Bone marrow (tissue), 2 donors: ENCODE measurements at regions not wholly inside any gene's neighbourhood (a gene's known extent, or its start where the extent isn't known, plus 50 kb on each side); places are given as distances from the start of the nearest gene placed in this dataset.

Experiments used
- DNase-seq, 2 donors: peaks; one replicate each; lab custom pipeline; 2025; lab: John Stamatoyannopoulos, UW

DNA sequence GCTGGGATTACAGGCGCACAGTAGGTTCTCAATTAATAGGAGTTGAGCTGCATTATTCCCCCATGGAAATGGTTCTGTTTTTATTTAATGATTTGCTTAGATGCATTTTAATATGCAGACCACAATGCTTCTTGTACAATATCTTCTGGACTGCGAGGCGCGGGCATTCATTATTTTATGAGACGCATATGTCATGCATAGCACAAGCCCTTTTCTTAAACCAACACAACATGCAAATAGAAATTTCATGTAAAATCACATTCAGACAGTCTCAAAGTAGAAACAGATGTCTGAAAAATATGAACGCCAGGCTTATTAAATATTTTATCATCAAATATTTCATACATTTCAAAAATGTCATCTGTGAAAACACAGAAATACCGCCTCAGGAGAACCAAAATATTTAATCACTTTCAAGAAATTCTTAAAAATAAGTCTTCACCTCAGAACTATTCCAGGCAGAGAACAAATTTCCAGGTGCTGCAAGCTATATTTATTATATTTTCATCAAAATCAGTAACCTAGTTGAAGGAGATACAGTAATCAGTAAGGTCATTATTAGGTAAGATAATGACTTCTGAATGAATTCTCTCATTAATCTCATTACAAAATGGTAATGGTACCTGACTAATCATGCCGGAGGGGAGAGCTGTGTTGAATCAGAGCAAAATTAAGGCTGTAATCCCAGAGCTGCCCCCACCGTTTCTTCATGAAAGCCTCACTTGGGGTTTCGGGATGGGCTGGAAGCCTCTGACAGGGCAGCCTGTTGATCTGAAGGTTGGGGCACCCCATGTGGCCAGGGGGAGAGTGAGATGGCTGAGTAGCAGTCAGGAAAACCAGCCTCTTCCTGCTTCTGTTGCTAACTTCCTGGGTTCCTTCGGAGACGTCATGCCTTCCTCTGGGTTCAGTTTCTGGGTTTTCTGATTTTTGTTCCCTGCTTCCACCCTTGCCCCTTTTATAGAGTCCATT is 133.9 kb upstream of the ZNF618 start:
- DNase-seq, result no peak

- no peak for DNase-seq
Observed at GRCh38 chr9:113742878-113743277, 133.2 kb upstream of the ZNF618 start.

- DNase-seq, result no peak
Observed at GRCh38 chr9:113746486-113746885, 129.6 kb upstream of the ZNF618 start.

GRCh38 chr9:113748135-113748534 is 128.0 kb upstream of the ZNF618 start:
- no peak for DNase-seq

DNA sequence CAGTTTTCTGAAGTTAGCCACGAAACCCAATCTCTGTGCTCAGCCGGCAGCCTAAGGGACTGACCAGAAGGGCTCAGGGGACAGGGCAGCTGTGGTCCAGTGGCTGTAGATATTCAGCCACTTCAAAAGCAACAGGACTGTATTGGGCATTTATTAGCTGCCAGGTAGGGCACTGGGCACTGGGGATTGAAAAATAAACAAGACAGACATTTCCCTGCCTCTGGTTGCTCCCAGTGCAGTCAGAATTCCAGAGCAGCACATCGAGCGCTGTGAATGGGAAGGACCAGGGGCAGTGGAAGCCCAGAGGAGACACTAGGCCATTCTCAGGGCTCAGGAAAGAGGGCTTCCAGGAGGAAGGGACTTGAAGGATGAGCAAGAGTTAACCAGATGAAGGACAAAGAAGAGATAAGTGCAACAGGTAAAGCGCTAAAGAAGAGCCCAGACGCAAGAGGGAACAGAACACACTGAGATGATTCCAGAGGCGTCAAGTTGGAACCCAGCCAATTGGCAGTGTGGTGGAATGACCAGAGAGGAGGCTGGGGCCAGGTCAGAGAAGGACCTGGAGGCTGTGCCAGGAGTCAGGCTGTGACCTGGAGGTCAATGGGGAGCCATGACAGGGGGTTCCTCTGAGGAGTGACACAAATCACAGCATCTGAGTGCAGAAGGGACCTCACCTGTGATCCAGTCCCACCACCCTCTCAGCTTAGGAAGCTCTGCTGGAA is 122.5 kb upstream of the ZNF618 start:
- DNase-seq, result no peak

- no peak for DNase-seq
Observed at GRCh38 chr9:113754739-113755138, 121.4 kb upstream of the ZNF618 start.

GRCh38 chr9:113755433-113755832 is 120.7 kb upstream of the ZNF618 start:
- DNase-seq, result no peak

DNA sequence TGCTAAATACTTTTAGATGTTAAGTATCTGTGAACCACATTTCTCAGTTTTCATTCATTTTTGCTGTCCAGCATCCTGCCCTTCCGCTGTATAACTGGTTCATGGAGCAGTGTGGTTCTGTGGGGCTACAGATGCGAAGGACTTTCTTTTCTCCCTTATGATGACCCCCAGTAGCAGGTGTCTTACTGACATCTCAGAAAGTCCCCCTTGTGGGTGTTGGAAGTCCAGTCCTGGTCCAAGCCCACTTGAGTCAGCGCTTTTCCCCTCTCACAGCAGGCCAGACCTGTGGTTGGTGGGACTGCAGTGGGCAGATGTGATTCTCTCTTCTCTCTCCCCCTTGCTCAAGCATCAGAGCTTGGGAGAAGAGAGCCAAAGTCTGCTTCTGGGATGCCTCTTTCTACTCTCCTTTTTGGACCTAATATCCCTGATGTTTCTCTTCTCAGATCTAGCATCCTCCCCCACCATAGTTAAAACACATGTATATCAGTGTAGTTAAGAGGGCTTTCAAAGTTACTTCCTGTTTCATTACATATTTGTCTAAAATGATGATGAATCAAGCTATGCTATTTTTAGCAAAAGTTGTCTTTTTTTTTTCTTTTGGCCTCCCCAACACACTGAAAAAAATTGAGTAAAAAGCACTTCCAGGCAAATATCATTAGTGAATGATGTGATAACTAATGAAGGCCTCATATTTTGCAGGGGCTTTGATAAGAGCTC is 119.5 kb upstream of the ZNF618 start:
- DNase-seq, result no peak

- no peak for DNase-seq
Observed at GRCh38 chr9:113763429-113763828, 112.7 kb upstream of the ZNF618 start.

- no peak for DNase-seq
Observed at GRCh38 chr9:113764572-113764971, 111.5 kb upstream of the ZNF618 start.

DNA sequence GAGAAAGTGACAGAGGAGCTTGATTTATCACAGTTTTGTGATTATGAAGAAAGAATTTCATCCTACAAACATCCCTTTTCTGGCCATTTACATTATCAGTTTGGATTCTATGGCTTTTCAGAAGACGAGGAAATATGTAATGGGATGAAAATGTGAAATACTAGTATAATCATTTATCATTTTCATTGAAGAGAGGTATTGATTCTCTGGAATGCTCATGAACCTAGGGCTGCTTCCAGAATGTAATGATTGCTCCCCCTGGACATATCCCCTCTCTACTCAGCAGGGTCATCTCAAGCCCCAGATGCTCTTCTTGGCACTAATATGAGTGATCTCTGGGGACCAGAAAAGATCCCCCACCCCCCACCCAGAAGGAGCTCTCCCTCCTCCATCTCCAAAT is 106.7 kb upstream of the ZNF618 start:
- no peak for DNase-seq

- no peak for DNase-seq
Observed at GRCh38 chr9:113770396-113770795, 105.7 kb upstream of the ZNF618 start.

DNA sequence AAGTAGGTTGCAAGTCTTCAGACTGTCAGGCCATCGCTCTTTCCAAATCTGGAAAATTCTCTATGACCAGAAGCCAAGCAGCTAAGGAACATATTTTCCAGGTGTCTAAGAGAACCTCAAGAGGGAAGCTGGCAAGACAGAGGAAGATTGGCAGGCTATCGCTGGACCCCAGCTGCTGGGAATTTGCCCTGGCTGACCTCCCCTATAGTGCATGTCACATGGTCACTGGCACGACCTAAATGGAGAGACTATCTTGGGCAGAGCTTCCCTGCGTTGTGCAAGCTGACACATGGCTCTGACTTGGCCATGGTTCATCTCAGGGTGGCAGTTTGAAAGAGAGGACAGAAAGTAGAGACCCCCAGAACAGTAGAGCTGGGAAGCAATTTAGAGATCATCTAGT is 104.9 kb upstream of the ZNF618 start:
- DNase-seq, result no peak

DNA sequence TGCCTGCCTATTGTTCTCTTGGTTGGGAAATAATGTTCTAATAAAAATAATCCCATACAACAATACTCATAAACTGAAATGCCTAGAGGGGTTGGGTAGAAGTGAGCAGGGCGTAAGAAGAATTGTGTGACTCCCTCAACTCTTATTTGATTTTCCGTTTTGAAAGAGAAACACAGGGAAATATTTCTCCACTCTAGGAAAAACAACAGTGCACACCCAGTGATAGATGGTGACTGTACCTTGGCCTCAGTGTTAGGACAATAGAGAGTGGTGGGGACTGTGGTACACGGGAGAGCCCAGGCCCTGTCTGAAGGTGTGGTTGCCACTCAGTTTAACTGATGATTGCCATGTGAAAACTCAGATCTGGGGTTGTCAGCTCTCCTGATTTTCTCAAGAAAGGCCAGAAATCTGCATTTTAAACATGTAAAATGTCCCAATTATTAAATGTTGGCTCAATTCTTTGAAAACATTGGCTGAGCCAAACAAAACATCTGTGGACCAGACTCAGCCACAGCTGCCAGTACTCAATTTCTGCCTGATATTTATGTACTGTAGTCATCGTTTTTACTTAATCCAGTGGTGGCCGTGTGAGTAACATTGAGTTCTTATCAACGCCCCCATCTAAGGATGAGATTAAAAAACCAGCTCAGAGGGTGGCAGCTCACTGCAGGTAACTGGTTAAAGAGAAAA is 103.8 kb upstream of the ZNF618 start:
- no peak for DNase-seq

DNA sequence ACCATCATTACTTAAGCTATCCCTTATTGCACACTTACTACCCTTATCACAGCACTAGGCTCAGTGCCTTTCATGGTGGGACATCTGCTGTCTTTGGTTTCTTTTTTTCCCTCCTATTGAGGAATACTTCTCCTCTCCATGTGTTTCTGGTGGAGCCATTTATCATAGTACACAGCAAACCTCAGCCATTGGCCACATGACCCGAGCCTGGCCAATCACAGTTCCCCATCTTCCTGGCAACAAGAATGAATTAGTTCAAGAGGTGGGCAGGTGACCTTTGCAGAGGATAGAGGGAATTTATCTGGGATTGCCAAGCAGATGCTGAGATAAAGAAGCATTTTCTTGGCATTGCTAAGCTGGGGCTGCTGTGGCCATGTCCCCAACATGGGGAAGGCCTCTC is 101.1 kb upstream of the ZNF618 start:
- DNase-seq, result no peak

- no peak for DNase-seq
Observed at GRCh38 chr9:113775749-113776148, 100.4 kb upstream of the ZNF618 start.

- no peak for DNase-seq
Observed at GRCh38 chr9:113776194-113776593, 99.9 kb upstream of the ZNF618 start.

- no peak for DNase-seq
Observed at GRCh38 chr9:113781381-113781780, 94.7 kb upstream of the ZNF618 start.

- DNase-seq, result peak in 1 of 2 donors; percentile 3
Observed at GRCh38 chr9:113781896-113782295, 94.2 kb upstream of the ZNF618 start.

DNA sequence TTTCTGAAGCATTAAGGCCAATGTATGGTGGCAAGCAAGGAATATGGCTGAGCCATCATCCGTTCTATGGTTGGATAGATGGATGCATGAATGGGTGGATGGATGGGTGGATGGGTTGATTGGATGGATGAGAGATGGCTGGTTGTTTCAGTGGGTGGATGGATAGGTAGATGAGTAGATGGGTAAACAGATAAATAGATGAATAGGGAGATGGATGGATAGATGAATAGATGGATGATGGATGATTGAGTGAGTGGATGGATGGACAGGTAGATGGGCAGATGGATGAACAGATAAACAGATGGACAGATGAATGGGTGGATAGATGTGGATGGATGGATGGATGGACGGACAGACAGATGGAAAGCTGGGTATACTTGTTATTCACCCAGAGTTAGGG is 92.6 kb upstream of the ZNF618 start:
- DNase-seq, result no peak

DNA sequence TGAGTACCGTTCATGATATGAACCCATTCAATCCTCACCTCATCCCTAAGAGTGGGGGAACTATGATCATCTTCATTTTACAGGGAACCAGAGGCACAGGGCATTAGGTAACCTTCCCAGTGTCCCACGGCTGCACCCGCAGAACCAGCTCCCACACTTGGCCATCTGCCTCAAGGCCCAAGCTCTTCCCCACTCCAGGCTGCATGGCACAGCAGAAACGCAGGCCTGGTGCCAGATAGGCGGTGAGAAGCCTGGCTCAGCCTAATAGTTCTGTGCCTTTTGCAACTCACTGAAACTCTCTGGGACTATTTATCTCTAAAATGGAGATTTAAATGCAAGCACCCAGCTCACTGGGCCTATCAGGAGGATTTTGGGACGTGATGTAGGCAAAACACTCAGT is 90.8 kb upstream of the ZNF618 start:
- DNase-seq, result no peak

DNA sequence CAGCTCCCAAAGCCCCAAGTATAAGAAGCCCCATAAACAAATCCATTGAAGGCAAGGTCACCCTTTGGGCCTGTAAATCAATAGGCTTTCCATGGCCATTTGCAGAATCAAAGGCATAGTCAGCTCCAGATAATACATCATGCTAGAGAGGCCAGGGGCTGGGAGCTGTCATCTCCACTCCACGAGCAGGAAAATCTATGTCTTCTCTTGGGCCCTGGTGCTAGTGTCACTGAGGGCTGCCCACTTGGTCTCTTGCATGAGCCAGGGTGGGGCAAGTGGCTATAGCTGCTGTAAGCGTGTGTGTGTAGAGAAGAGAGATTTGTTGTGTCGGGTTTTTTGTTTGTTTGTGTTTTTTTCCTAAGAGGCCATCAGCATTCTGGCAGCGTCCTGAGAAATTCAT is 90.0 kb upstream of the ZNF618 start:
- no peak for DNase-seq
